ENCODE measurements at regions not wholly inside any gene's neighbourhood (a gene's known extent, or its start where the extent isn't known, plus 50 kb on each side); places are given as distances from the start of the nearest gene placed in this dataset.
"Not testable (repeated sequence)": the region's sequence is repeated elsewhere in the genome, so short reads cannot be mapped to it uniquely, and the experiment has no call there.

DNA sequence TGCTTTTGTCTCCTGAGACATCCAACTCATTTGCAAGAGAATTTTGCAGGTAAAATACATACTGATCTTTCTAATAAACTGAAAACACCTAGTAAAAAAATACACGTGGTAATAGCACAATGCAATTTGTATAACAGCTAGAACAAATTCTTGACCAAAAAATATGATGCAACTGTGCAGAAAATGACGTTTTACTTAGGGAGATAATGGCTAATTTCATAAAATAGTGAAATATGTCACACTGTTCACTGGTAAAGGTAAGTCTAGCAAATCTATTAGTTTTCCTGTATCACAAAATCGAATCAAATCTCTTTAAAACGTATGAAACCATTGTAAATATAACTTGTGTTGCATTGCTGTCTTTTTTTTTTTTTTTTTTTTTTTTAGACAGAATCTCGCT is 130.0 kb downstream of the VPREB1 start:
- DNase-seq (ENCODE audit: low spot score) = no peak
- no peak for TF ChIP-seq CTCF (IDR thresholded peaks at IDR 0.05)
- no peaks in the 10 kb centered on the region for H3K4me1 ChIP-seq

GRCh38 chr22:22375576-22376351 is 131.2 kb downstream of the VPREB1 start:
- H3K9me3 ChIP-seq = no peaks in the 10 kb centered on the region

More for the DNA sequence above, 130.0 kb downstream of the VPREB1 start:
- Histone ChIP-seq H3K4me3 (no peak overlapping the region), H3K36me3 (no peaks in the 10 kb centered on the region), H3K27me3 (no peaks in the 10 kb centered on the region), H3K27ac (no peak overlapping the region), H3K9me3 (no peaks in the 10 kb centered on the region)

DNA sequence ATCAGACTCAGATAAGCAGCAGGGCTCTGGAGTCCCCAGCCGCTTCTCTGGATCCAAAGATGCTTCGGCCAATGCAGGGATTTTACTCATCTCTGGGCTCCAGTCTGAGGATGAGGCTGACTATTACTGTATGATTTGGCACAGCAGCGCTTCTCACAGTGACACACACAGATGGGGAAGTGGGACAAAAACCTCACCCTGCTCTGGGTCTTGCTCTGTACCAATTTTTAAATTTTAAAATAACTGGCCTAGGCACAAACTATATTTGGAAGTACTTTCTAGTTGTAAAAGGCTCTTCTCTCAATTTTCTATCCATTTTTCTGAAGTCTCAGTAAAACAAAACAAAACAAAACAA is 131.7 kb downstream of the VPREB1 start:
- no peak for TF ChIP-seq CTCF (IDR thresholded peaks at IDR 0.05)
- no peak for DNase-seq (ENCODE audit: low spot score)
- no peak overlapping the region for H3K27ac ChIP-seq
- H3K4me1 ChIP-seq = no peaks in the 10 kb centered on the region
- no peaks in the 10 kb centered on the region for H3K27me3 ChIP-seq
- no peaks in the 10 kb centered on the region for H3K36me3 ChIP-seq
- H3K4me3 ChIP-seq = no peak overlapping the region
- no peaks in the 10 kb centered on the region for H3K9me3 ChIP-seq

More at GRCh38 chr22:22375576-22376351, 131.2 kb downstream of the VPREB1 start:
- Histone ChIP-seq H3K36me3 (no peaks in the 10 kb centered on the region), H3K4me3 (no peak overlapping the region), H3K27ac (no peak overlapping the region), H3K4me1 (no peaks in the 10 kb centered on the region), H3K27me3 (no peaks in the 10 kb centered on the region)
- TF ChIP-seq CTCF (IDR thresholded peaks at IDR 0.05) = no peak
- DNase-seq (ENCODE audit: low spot score) = no peak

DNA sequence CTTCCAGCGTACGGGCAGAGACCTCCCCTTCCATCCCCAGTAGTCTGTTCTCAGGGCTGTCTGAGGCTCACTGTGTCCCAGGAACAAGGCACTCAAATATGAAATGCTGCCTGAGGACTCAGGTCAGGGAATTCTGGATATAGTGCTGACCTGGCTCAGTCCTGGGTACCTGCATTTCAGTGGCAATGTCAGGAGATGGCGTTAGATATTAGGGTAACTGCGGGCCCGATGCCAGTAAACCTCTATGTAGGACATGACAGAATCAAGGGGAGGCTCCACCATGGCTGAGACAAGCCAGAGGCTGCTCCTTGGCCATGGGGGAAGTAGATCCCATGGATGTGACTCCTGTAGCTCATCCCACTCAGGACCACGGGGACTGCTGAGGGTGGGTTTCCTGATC is 131.7 kb downstream of the ZNF280B start:
- H3K4me3 ChIP-seq; H3K36me3 ChIP-seq; H3K9me3 ChIP-seq; H3K4me1 ChIP-seq; H3K27ac ChIP-seq; H3K27me3 ChIP-seq; DNase-seq (ENCODE audit: low spot score): not testable (repeated sequence)

GRCh38 chr22:22377335-22377734 is 131.2 kb downstream of the ZNF280B start:
- no peak for DNase-seq (ENCODE audit: low spot score)
- TF ChIP-seq CTCF (IDR thresholded peaks at IDR 0.05) = no peak
- Histone ChIP-seq H3K9me3 (no peaks in the 10 kb centered on the region), H3K36me3 (no peaks in the 10 kb centered on the region), H3K27ac (no peak overlapping the region), H3K27me3 (no peaks in the 10 kb centered on the region), H3K4me1 (no peaks in the 10 kb centered on the region), H3K4me3 (no peak overlapping the region)

DNA sequence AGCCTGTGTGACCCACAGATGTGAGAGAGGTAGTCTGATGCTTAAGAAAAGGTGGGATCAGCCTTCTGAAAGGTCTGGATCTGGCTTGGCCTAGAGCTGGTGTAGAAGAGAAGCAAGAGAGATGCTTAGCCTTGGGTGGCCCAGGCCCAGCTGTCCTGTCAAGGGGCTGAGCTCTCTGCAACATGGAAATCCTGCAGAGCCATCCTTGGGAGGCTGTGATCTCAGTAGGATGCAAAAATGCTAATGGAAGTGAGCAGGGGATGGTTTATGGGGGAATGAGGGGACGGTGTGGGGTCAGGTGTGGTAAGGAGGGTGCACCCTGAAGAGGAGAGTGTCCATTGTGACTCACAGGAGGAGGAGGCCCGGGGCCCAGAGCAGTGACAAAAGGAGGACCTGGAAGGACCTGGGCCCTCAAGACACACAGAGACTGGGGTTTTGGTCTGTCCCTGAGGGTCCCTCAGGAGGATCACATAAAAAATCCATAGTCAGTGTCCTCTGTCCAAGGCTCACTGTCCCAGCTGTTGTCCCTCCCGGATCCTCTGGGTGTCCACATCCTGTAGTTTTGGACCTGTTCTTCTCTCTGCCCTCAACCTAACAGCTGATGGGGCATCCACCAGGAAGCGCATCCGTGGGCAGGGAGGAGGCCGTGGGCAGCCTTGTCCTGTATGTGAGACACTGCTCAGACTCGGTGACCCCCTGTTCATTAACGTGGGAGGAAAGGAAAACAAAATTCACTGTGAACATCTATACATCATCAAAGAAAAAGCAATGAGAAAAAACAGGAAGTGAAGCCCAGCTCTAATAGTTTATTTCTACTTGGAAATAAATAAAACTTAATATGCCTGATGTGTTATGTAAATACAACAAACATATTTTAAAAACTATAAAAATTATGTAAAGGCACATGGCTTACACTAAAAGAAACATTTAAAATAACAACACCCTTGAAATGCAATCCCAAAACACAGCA is 129.8 kb downstream of the ZNF280B start:
- Histone ChIP-seq H3K4me3 (no peak overlapping the region), H3K4me1 (no peaks in the 10 kb centered on the region), H3K27ac (no peak overlapping the region), H3K9me3 (no peaks in the 10 kb centered on the region), H3K36me3 (no peaks in the 10 kb centered on the region), H3K27me3 (no peaks in the 10 kb centered on the region)
- TF ChIP-seq CTCF (IDR thresholded peaks at IDR 0.05) = no peak
- DNase-seq (ENCODE audit: low spot score) = no peak
